Stomach smooth muscle (tissue), 2 donors: ENCODE measurements at regions not wholly inside any gene's neighbourhood (a gene's known extent, or its start where the extent isn't known, plus 50 kb on each side); places are given as distances from the start of the nearest gene placed in this dataset.

ENCODE experiments used
- H3K27ac ChIP-seq: one replicate; pipeline ENCODE4 v1.7.0; 2013; ENCODE audit warnings: mild to moderate bottlenecking, low read length, inconsistent platforms
- H3K27me3 ChIP-seq, 2 donors: one replicate each; pipeline ENCODE4 v1.7.0; 2013; ENCODE audit warnings: low read length in 2 of 2; ENCODE audit not compliant: insufficient read depth in 2 of 2, control insufficient read depth in 1 of 2
- H3K36me3 ChIP-seq, 2 donors: one replicate each; pipeline ENCODE4 v1.7.0; 2013; ENCODE audit warnings: low read length in 2 of 2; ENCODE audit not compliant: control insufficient read depth in 2 of 2, insufficient read depth in 2 of 2
- H3K4me1 ChIP-seq: one replicate; pipeline ENCODE4 v1.7.0; 2013; ENCODE audit warnings: low read length; ENCODE audit not compliant: control insufficient read depth, insufficient read depth
- H3K4me3 ChIP-seq, 2 donors: one replicate each; pipeline ENCODE4 v1.7.0; 2013; ENCODE audit warnings: low read length in 2 of 2
- H3K9ac ChIP-seq, 2 donors: one replicate each; pipeline ENCODE4 v1.7.0; 2013; ENCODE audit warnings: low read length in 2 of 2, mild to moderate bottlenecking in 1 of 2
- H3K9me3 ChIP-seq, 2 donors: one replicate each; pipeline ENCODE4 v1.7.0; 2013; ENCODE audit warnings: low read length in 2 of 2; ENCODE audit not compliant: control insufficient read depth in 2 of 2
- donor health status: healthy.
- donor health status: Pancreatic carcinoma.

DNA sequence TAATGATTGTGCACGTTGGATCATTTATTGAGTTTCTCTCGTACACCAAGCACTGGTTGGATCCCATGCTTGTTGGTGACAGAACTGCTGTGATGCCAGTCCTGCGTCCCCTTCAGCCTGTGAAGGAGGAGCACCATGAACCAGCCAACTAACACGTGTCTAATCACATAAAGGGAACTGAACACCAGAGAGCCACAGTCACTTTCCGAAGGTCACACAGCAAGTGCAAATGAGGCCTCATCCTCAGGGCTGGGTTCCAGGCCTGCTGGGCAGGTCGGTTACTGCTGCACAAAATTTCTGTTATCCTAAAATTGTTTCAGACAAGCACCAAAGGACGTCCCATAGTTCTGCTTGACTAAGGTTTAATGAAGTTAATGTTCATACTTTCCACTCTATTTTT lies 332.0 kb upstream of the ZNF32 start:
- no peaks in the 10 kb centered on the region for H3K27me3 ChIP-seq
- H3K36me3 ChIP-seq, result no peaks in the 10 kb centered on the region

DNA sequence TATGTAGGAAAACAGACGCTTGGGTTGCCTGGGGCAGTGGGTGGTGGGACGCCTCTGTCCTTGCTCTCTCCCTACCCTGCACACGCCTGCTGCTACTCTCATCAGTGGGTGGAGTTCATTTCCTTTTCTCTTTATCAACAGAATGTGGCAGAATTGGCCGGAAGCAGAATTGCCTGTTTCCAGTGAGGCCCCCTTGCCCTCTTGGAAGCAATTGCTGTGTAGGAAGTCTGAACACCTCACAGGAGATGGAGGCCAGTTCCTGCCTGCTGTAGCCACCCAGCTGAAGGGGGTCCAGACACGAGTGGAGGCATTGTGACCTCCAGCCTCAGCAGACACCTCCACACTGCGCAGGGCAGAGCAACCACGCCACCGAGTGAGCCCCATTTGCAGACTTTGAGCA lies 331.6 kb upstream of the ZNF32 start:
- Histone ChIP-seq H3K27ac (no peak overlapping the region), H3K27me3 (no peaks in the 10 kb centered on the region)

More for the DNA sequence above, 332.0 kb upstream of the ZNF32 start:
- Histone ChIP-seq H3K4me3 (no peak overlapping the region), H3K27ac (no peak overlapping the region), H3K9ac (no peak overlapping the region), H3K9me3 (no peaks in the 10 kb centered on the region), H3K4me1 (no peaks in the 10 kb centered on the region)

DNA sequence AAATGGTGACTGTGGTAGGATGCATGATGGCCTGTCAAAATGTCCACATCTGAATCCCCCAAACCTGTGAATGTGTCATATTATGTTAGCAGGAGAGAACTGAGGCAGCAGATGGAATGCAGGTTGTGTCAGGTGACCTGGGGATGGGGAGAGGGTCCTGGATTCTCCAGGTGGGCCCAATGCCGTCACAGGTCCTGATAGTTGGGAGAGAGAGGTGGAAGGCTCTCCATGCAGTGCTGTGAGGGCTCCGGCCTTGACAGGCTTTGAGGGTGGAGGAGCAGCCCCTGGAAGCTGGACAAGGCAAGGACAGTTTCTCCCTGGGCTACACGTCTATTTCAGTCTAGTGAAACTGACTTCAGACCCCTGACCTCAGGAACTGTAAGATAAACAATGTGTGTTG lies 330.9 kb upstream of the ZNF32 start:
- Histone ChIP-seq H3K27ac (no peak overlapping the region), H3K9me3 (no peaks in the 10 kb centered on the region), H3K9ac (no peak overlapping the region)

More for the DNA sequence above, 331.6 kb upstream of the ZNF32 start:
- H3K9ac ChIP-seq, result no peak overlapping the region
- no peaks in the 10 kb centered on the region for H3K36me3 ChIP-seq
- no peaks in the 10 kb centered on the region for H3K9me3 ChIP-seq
- no peaks in the 10 kb centered on the region for H3K4me1 ChIP-seq
- H3K4me3 ChIP-seq, result no peak overlapping the region

DNA sequence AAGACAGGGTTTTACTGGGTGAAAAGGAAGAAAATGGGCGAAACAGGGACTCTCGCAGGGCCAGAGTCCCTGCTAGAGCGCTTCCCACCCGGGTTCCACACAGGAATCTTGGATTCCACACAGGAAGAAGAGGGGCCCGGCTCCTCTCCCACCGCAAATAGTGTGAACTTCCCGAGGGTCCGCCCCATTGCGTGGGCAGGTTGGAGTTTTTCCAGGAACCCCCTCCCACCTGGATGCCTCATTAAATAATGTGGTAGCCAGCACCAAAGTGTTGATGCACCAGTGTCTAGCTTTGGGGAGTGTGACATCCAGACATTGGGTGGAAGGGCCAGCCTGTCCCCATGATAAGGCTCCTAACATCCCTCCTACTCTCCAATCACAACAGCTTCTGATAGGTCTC lies 330.3 kb upstream of the ZNF32 start:
- Histone ChIP-seq H3K36me3 (no peaks in the 10 kb centered on the region), H3K9me3 (no peaks in the 10 kb centered on the region)

More for the DNA sequence above, 330.9 kb upstream of the ZNF32 start:
- no peaks in the 10 kb centered on the region for H3K4me1 ChIP-seq
- H3K4me3 ChIP-seq, result no peak overlapping the region
- H3K36me3 ChIP-seq, result no peaks in the 10 kb centered on the region
- H3K27me3 ChIP-seq, result no peaks in the 10 kb centered on the region

DNA sequence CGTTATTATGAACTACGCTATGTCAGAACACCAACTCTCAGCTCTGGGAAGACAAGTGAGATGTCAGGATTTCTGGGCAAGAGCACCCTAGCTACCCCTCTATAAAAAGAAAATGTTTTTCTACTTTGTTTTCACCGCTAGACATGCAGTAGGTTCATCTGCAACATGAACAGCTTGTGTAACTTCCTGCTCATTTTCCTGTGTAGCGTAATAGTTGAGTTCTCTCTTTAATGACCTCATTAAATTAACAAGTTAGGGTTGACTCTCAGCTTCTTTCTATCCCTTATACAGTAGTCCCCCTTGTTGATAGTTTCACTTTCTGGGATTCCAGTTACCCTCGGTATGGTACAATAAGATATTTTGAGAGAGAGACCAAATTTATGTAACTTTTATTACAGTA lies 329.4 kb upstream of the ZNF32 start:
- Histone ChIP-seq H3K4me3 (no peak overlapping the region), H3K36me3 (no peaks in the 10 kb centered on the region), H3K27me3 (no peaks in the 10 kb centered on the region), H3K4me1 (no peaks in the 10 kb centered on the region), H3K27ac (no peak overlapping the region), H3K9ac (no peak overlapping the region), H3K9me3 (no peaks in the 10 kb centered on the region)

More for the DNA sequence above, 330.3 kb upstream of the ZNF32 start:
- Histone ChIP-seq H3K9ac (no peak overlapping the region), H3K4me1 (no peaks in the 10 kb centered on the region), H3K4me3 (no peak overlapping the region), H3K27me3 (no peaks in the 10 kb centered on the region), H3K27ac (no peak overlapping the region)

DNA sequence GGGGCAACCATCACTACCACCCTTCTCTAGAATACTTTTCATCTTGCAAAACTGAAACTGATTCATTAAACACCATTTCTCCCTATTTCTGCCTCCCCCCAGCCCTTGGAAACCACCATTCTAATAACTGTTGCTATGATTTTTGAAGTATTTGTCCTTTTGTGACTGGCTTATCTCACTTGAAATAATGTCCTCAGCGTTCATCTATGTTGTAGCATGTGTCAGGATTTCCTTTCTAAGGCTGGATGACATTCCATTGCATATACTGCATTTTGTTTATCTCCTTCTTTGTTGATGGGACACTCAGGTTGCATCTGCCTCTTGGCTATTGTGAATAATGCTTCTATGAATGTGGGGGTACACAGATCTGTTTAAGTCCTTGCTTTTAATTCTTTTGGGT lies 327.6 kb upstream of the ZNF32 start:
- Histone ChIP-seq H3K27me3 (no peaks in the 10 kb centered on the region), H3K4me1 (no peaks in the 10 kb centered on the region), H3K4me3 (no peak overlapping the region), H3K36me3 (no peaks in the 10 kb centered on the region), H3K27ac (no peak overlapping the region), H3K9ac (no peak overlapping the region), H3K9me3 (no peaks in the 10 kb centered on the region)

DNA sequence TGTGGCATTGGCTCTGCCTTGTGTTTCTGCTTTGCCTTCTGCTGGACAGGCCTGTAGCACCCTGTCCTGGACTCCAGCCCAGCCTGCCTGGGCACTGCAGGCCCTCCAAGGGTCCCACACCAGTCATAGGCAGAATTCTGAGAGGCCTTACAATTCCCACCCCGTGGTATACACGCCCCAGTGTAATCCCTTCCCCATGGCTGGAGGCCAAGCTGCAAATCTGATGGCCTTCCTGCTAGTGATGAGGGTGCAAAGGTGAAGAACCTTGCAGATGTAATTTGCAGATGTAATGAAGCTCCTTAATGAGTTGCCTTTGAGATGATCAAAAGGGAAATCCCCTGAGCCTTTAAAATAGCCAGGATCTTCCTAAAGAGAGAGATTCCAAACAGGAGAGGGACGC lies 325.1 kb upstream of the ZNF32 start:
- Histone ChIP-seq H3K4me1 (no peaks in the 10 kb centered on the region), H3K9me3 (no peaks in the 10 kb centered on the region), H3K9ac (no peak overlapping the region), H3K27ac (no peak overlapping the region), H3K36me3 (no peaks in the 10 kb centered on the region), H3K4me3 (no peak overlapping the region), H3K27me3 (no peaks in the 10 kb centered on the region)

DNA sequence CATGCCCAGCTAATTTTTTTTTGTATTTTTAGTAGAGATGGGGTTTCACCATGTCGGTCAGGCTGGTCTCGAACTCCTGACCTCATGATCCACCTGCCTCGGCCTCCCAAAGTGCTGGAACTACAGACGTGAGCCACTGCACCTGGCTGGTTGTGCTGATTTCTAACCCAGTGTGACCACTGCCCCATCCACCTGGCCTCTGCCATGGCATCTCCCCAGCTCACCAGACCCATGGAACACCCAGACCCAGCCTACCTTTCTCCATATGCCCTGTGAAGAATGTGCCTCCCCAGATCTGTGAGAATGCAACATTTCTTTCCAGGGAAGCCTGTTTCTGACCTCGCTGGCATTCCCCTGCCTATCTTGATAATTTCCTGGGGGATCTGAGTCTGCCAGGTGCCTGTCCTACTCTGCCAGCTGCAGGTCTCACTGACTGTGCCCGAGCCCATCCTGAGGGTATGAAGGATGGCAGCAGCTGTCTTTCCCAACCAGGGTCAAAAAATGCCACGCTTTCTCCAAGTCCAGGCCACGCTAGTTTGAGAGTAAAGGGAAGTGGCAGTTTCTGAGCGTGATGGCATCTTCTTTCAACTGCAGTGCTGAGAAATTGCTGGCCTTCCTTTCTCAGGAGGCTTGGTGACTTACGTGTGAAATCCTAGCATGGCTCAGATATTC lies 324.4 kb upstream of the ZNF32 start:
- no peaks in the 10 kb centered on the region for H3K9me3 ChIP-seq
- H3K4me1 ChIP-seq, result no peaks in the 10 kb centered on the region
- no peak overlapping the region for H3K4me3 ChIP-seq
- no peaks in the 10 kb centered on the region for H3K27me3 ChIP-seq
- no peaks in the 10 kb centered on the region for H3K36me3 ChIP-seq
- no peak overlapping the region for H3K9ac ChIP-seq
- H3K27ac ChIP-seq, result no peak overlapping the region

DNA sequence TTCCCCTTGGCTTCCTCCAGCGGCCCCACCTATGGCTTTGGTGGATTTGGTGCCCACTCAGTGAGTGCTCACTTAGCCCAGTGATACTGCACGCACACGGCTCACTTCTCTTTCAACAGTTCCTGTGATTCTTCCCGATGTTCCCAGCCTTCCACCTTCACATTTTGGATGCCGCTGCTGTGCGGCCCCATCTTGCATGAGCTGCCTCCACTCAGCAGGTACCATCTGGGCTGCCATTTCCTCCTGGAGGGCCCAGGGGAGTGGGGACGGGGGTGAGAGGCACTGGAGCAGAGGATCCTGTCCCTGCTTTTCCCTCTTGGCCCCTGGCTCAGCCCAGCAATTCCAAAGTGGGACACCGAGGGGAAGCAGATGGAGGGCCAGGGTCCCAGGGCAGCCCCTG lies 323.3 kb upstream of the ZNF32 start:
- Histone ChIP-seq H3K9me3 (no peaks in the 10 kb centered on the region), H3K27me3 (no peaks in the 10 kb centered on the region), H3K9ac (no peak overlapping the region), H3K27ac (no peak overlapping the region), H3K4me3 (no peak overlapping the region), H3K4me1 (no peaks in the 10 kb centered on the region), H3K36me3 (no peaks in the 10 kb centered on the region)

DNA sequence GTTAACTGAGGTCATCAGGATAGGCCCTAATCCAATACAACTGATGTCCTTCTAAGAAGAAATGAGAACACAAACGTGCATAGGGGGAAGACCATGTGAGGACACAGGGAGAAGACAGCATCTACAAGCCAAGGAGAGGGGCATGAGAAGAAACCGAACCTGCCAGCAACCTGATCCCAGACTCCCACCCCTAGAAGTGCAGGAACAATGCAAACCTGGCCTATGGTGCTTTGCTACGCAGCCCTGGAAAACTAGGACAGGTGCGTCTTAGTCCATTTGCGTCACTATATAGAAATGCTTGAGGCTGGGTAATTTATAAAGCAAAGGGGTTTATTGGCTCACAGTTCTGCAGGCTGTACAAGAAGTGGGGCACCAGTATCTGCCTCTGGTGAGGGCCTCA lies 322.6 kb upstream of the ZNF32 start:
- peaks cover under 1% of the 10 kb centered on the region for H3K4me1 ChIP-seq
- no peak overlapping the region for H3K9ac ChIP-seq
- H3K9me3 ChIP-seq, result no peaks in the 10 kb centered on the region
- no peaks in the 10 kb centered on the region for H3K36me3 ChIP-seq
- no peak overlapping the region for H3K27ac ChIP-seq
- H3K27me3 ChIP-seq, result no peaks in the 10 kb centered on the region
- no peak overlapping the region for H3K4me3 ChIP-seq

DNA sequence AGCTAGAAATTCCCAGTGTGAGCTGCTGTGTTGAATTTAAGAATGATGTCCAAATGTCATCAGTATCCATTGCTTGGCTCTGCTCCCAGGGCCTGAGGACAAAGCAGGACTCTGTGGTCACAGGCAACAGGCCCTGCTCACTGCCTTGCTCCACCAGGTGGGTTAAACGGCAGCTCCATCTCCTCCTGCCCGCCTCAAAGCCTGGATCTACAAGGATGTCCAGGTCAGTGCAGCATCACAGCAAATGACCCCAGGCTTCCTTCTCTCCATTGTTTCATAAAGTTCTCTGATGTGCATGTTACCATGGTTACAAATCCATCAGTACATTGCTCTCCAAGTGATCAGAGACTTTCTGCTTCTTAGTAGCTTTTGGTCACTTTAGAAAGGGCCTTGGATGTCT lies 322.0 kb upstream of the ZNF32 start:
- Histone ChIP-seq H3K9me3 (no peaks in the 10 kb centered on the region), H3K4me1 (peaks cover 6% of the 10 kb centered on the region)

More for the DNA sequence above, 322.0 kb upstream of the ZNF32 start:
- Histone ChIP-seq H3K36me3 (no peaks in the 10 kb centered on the region), H3K9ac (no peak overlapping the region), H3K4me3 (no peak overlapping the region), H3K27ac (no peak overlapping the region), H3K27me3 (no peaks in the 10 kb centered on the region)
